GM18858 (cell line): ENCODE measurements at regions not wholly inside any gene's neighbourhood (a gene's known extent, or its start where the extent isn't known, plus 50 kb on each side); places are given as distances from the start of the nearest gene placed in this dataset.

Experiments
- ATAC-seq: cut with Tn5 transposase; IDR thresholded peaks from one replicate; pipeline ENCODE4 v1.9.1; 2021; ENCODE audit not compliant: unreplicated experiment

GRCh38 chr2:59012234-59012633 is 771.1 kb upstream of the FANCL start:
- no peak for ATAC-seq

- no peak for ATAC-seq
Observed at GRCh38 chr2:59008950-59009349, 767.8 kb upstream of the FANCL start.

- no peak for ATAC-seq
Observed at GRCh38 chr2:59005836-59006615, 764.9 kb upstream of the FANCL start.

- no peak for ATAC-seq
Observed at GRCh38 chr2:59004621-59005020, 763.5 kb upstream of the FANCL start.

GRCh38 chr2:59000796-59001195 is 759.7 kb upstream of the FANCL start:
- no peak for ATAC-seq

GRCh38 chr2:58992062-58992706 is 751.1 kb upstream of the FANCL start:
- ATAC-seq, result no peak

GRCh38 chr2:58991357-58991756 is 750.2 kb upstream of the FANCL start:
- ATAC-seq, result no peak

GRCh38 chr2:58985541-58985940 is 744.4 kb upstream of the FANCL start:
- no peak for ATAC-seq

GRCh38 chr2:58984731-58985130 is 743.6 kb upstream of the FANCL start:
- no peak for ATAC-seq

GRCh38 chr2:58983111-58983510 is 742.0 kb upstream of the FANCL start:
- no peak for ATAC-seq

GRCh38 chr2:58981237-58981636 is 740.1 kb upstream of the FANCL start:
- no peak for ATAC-seq

GRCh38 chr2:58976375-58977071 is 735.4 kb upstream of the FANCL start:
- no peak for ATAC-seq

GRCh38 chr2:58974881-58975280 is 733.8 kb upstream of the FANCL start:
- no peak for ATAC-seq

GRCh38 chr2:58974426-58974825 is 733.3 kb upstream of the FANCL start:
- ATAC-seq, result no peak

GRCh38 chr2:58973811-58974281 is 732.7 kb upstream of the FANCL start:
- ATAC-seq, result no peak

- ATAC-seq, result no peak
Observed at GRCh38 chr2:58972737-58973136, 731.6 kb upstream of the FANCL start.

GRCh38 chr2:58971511-58972360 is 730.6 kb upstream of the FANCL start:
- ATAC-seq, result no peak

- no peak for ATAC-seq
Observed at GRCh38 chr2:58970365-58970764, 729.2 kb upstream of the FANCL start.

- ATAC-seq, result no peak
Observed at GRCh38 chr2:58968885-58969284, 727.8 kb upstream of the FANCL start.

GRCh38 chr2:58967736-58968135 is 726.6 kb upstream of the FANCL start:
- no peak for ATAC-seq

GRCh38 chr2:58965602-58966001 is 724.5 kb upstream of the FANCL start:
- ATAC-seq, result no peak
